B cell (primary cell): ENCODE measurements at regions not wholly inside any gene's neighbourhood (a gene's known extent, or its start where the extent isn't known, plus 50 kb on each side); places are given as distances from the start of the nearest gene placed in this dataset.

Experiments
- CTCF ChIP-seq: fragments of 200-600 bp; IDR thresholded peaks from one replicate; pipeline ENCODE4 v1.8.0; 2022; ENCODE audit warnings: antibody characterized with exemption, mild to moderate bottlenecking
- EZH2 ChIP-seq: IDR thresholded peaks from 2 replicates; pipeline ENCODE4 v1.6.1; 2012; ENCODE audit warnings: borderline replicate concordance, low read depth, mild to moderate bottlenecking, moderate library complexity, low read length; ENCODE audit not compliant: insufficient read depth, poor library complexity, severe bottlenecking

DNA sequence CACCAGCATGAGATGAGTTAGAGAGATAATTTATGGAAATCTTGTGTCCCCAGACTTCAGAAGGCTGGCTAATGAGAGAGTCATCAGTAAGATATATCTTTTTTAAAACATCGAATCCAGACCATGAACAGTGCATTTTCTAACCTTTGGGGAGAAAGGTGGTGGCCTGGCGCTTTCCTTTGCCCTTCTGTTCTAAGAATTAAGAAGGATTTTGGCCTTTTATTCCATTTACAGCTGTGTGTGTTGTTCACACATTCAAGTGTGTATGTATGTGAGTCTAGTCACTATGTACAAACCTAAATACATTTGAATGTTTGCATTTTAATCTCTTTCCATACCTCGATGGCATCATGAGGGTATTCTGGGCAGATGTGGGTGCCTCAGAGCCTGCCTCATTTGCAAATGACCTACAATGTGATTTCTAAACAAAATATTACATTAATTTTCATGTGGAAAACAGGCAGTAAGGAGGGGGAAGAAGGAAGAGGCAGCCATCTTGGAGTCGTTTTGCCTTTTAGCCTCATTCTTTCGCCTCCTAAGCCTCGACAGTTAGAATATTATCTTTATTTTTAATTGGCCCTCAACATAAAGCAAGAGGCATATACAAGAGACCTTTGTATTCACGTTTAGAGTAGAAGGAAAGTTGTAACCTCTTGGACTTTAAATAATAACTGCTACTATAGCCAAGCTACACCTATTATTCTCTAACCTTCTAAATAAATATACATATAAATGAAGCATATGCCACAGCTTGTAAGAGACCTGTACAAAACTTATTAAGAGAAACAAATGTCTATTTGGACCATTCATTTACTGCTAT lies 125.3 kb upstream of the TMEM161B start:
- no peak for TF ChIP-seq EZH2
- TF ChIP-seq CTCF, result no peak
